ENCODE measurements at regions not wholly inside any gene's neighbourhood (a gene's known extent, or its start where the extent isn't known, plus 50 kb on each side); places are given as distances from the start of the nearest gene placed in this dataset.

DNA sequence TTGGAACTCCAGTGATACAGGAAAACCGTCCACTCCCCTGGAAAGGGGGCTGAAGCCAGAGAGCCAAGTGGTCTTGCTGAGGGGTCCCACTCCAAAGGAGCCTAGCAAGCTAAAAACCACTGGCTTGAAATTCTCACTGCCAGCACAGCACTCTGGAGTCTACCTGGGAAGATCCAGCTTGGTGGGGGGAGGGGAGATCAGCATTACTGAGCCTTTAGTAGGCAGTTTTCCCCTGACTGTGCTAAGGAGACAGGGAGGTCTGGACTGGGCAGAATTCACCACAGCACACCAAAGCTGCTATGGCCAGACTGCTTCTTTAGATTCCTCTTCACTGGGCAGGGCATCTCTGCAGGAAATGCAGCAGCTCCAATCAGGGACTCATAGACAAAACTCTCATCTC lies 510.7 kb upstream of the LRRTM1 start:
- DNase-seq (ENCODE audit: low read depth) = no peak

DNA sequence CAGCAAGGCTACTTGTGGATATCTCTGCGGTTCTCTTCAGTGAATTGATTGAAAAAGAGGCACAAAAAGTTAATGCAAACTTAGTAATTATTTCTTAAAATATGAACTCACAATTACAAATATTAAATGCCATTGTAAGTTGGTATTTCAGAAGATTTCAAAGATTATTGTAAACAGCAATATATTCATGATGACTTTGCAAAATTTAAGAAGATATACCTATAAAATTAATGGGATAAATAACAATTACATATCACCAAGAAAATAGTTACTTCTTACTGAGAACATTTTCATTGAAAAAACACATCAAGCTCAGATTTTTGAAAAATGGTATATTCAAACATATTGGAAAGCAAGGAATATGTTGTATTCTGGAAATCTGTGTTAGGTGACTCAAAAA lies 482.0 kb upstream of the LRRTM1 start:
- DNase-seq (ENCODE audit: low read depth) = no peak

DNA sequence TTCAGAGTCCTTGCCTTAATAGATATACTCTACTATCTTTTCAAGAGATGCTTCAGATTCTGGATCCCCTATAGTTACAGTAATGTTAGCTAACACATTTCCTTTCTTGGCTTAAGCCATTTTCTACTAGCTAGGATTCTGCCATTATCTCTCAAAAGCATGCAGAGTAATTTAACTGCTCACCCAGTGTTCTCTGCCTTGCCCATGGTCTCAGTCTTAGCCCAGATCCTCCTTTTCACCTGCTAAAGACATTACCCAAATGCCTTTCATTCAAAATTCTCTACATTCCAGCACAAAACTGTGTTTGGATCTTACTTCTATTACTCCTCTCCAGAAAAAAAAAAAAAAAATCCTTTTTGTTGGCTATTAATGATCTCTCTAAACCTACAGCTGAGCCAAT lies 474.2 kb upstream of the LRRTM1 start:
- no peak for DNase-seq (ENCODE audit: low read depth)

DNA sequence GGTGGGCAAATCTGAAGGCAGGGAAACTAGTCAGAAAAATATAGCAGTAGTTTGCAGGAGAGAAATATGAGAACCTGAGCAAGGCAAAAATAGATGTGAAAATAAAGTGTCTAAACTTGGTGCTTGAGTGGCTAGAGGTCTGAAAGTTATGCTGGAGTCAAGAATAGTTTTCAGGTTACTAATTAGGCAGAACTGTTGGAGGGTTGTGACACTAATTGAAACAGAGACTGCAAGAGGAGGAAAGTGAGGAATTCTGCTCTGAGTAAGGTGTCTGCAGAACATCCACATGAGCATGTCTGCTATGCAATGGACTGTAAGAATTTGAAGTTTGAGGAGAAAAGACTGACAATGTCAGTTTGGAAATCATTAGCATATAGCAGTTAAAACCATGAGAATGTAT lies 444.0 kb upstream of the LRRTM1 start:
- no peak for DNase-seq (ENCODE audit: low read depth)

DNA sequence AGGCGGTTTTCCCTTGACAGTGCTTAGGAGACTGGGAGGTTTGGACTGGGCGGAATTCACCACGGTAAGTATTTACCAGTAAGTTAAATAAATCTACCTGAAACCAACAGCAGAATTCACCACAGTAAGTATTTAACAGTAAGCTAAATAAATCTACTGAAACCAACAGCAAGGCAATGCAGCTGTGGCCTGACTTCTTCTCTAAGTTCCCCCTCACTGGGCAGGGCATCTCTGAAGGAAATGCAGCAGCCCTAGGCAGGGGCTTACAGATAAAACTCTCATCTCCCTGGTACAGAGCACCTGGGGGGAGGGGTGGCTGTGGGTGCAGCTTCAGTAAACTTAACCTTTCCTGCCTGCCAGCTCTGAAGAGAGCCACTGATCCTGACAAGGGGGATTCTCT lies 432.5 kb upstream of the LRRTM1 start:
- DNase-seq (ENCODE audit: low read depth) = no peak

DNA sequence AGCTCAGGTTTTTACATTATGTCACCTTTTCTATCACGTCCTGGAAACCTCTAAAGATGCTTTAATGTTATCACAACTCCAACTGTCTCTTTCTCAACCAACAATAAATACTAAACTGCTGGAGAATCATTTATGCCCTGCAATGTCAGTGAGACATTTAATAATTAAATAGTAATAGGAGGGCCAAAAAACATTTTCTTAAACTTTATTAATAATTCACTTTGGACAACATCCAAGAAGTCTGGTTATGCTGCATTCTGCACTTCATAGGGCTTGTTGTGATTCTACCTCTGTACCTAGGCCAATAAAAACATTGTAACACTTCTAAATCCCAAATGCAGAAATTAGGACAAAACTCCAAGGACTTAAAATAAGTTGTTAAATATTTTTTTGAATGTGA lies 420.4 kb upstream of the LRRTM1 start:
- DNase-seq (ENCODE audit: low read depth) = no peak

DNA sequence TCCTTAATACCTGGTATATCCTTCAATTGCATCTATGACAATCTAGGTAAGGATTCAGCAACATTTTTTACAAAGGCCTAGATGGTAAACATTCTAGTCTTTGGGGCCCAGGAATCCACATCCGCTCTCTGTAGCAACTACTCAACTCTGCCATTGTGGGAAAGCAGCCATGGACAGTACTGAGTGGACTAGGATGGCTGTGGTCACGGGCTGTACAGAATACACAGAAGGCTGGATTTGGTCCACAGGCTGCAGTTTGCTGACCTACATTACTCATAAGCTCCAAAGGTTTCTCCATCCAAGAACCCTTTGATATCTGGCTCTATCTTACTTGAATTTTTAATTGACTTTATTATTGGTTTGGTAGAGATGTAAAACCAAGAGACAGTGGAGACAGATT lies 418.3 kb upstream of the LRRTM1 start:
- no peak for DNase-seq (ENCODE audit: low read depth)

DNA sequence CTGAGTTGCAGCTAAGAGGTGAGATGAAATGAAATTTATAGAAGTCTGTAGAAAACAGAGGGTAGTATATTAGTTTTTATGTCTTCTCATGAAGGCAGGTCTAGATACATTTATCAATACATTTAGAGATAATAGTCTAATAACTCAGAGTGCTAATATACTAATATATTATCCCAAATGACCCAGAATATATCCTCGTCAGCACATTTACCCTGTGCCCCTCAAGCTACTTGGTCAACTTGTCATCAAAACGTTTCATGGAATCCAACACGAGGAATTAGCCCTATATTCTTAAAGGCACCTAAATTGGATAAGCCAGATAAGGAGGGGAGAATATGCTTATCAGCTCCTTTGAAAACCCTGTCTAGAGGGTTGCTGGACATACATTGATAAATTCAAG lies 415.1 kb upstream of the LRRTM1 start:
- DNase-seq (ENCODE audit: low read depth) = no peak

GRCh38 chr2:80715433-80715832 lies 410.9 kb upstream of the LRRTM1 start:
- no peak for DNase-seq (ENCODE audit: low read depth)

DNA sequence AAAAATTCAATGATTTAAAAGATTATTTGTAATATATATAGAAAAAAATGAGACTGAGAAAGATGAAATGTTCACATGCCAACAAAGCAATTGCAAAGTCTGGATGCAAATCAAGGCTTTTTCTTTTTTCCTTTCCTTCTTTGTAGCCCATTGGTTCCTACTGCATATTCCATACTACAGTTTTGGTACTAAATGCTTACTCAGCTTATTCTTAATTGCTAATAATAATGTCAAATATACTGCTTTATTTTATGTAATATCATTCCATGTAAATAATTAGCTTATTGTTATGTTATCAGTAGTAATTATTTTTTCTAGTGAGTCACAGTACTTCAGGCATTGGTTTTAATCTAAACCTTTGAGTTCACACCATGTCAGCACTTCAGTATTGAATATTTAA lies 407.4 kb upstream of the LRRTM1 start:
- no peak for DNase-seq (ENCODE audit: low read depth)

GRCh38 chr2:80706951-80707350 lies 402.4 kb upstream of the LRRTM1 start:
- DNase-seq (ENCODE audit: low read depth) = no peak

DNA sequence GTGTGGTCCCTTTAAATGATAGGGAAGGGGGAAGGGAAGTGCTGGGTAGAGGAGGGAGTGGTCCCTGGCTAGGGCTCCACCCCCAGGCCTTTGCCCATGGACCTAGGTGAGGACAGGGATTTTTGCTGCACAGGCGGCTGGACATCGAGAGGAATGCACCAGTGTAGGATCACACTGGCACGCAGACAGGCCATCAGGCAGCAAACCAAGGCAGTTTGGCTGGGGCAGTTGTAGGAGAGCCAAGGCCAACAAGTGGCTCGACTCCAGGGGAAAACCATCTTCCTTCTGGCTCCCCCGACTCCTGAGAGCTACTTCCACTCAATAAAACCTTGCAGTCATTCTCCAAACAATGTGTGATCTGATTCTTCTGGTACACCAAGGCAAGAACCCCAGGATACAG lies 402.0 kb upstream of the LRRTM1 start:
- DNase-seq (ENCODE audit: low read depth) = no peak

DNA sequence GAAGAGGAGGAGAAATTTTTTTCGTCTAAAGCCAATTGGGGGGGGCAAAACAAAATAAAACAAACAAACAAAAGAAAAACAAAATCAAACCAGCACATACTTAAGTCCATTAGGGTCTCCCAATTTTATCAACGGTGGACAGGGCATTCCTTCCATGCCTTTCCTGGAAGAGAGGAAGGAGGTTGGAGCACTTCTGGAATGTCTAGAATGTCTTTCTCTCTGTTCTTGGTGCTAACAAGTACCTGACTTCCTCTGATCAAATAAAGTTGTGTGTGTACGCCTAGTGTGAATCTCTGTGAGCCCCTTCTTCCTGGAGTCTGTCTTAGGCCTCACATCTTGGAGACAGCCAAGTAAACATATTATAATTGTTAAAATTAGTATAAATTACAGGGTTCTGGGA lies 399.0 kb upstream of the LRRTM1 start:
- no peak for DNase-seq (ENCODE audit: low read depth)

DNA sequence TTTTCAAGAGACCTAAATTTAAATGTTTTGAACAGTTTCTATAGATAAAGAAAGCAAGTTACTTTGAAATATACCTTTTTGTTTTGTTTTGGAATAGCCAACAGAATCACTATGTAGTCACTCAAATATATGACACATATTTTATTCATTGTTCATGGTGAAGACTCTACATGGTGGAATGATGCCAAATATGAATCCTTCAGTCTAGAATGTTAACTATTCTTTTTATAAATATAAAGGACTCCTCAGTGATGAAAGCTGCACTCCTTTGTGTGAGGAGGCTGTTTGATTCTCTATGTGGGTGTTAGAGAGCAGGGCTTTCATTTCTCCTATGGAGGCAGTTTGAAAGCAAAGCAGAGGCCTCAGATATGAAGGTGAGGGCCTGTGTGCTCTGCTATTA lies 396.4 kb upstream of the LRRTM1 start:
- DNase-seq (ENCODE audit: low read depth) = no peak

All from activated T-cell treated with anti-CD3 and anti-CD28 coated beads for 1 hour (primary cell).